ENCODE measurements at regions not wholly inside any gene's neighbourhood (a gene's known extent, or its start where the extent isn't known, plus 50 kb on each side); places are given as distances from the start of the nearest gene placed in this dataset.

DNA sequence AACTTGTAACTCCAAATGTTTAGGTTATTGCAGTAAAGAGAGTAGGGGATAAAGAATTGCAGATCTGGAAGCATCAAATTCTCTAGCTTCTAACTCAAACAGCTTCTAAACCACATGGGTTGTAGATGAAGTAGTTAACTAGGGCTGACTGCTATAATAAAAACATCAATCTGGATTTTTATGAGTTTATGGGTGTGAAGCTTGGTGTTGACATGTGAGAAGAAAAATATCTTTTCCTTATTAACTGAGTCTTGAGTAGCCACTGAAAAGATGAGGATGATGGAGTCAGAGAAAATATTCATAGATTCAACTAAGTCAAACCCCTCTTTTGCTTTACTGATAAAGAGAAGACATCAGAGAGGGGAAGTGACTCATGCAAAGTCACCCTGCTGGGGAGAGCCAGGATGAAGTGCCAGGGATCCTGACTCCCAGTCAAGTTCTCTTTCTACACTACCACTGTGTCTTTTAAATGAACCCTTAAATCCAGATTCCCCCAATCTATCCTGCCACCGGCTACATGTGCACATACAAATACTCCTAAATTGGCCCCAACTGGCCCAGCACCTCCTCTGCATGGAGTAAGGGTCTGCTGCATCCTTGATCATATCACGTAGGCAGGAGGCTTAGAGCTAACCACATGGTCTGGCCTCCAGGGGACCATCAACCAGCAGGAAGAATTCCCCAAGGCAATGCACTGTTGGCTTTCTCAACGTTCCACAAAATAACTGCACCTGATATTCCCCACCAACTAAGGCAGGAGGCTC, 264.0 kb upstream of the CCL2 start:
- Histone ChIP-seq H3K4me1 (ENCODE audit: control insufficient read depth, insufficient read depth, low read length, unreplicated experiment) (no peaks in the 10 kb centered on the region), H3K79me2 (ENCODE audit: control insufficient read depth, insufficient read depth, low read length, unreplicated experiment) (no peaks in the 10 kb centered on the region), H2AFZ (ENCODE audit: low read length, unreplicated experiment) (no peak overlapping the region), H3K36me3 (ENCODE audit: insufficient read depth, low read length) (no peaks in the 10 kb centered on the region), H3K27ac (ENCODE audit: low read depth, low read length) (no peak overlapping the region), H3K27me3 (ENCODE audit: insufficient read depth, low read length) (no peaks in the 10 kb centered on the region), H3K4me3 (ENCODE audit: low read depth, low read length) (no peak overlapping the region)

- H2AFZ ChIP-seq (ENCODE audit: low read length, unreplicated experiment) = no peak overlapping the region
- H3K27me3 ChIP-seq (ENCODE audit: insufficient read depth, low read length) = no peaks in the 10 kb centered on the region
- no peaks in the 10 kb centered on the region for H3K79me2 ChIP-seq (ENCODE audit: control insufficient read depth, insufficient read depth, low read length, unreplicated experiment)
- H3K36me3 ChIP-seq (ENCODE audit: insufficient read depth, low read length) = no peaks in the 10 kb centered on the region
- H3K4me1 ChIP-seq (ENCODE audit: control insufficient read depth, insufficient read depth, low read length, unreplicated experiment) = no peaks in the 10 kb centered on the region
- no peak overlapping the region for H3K4me3 ChIP-seq (ENCODE audit: low read depth, low read length)
- H3K27ac ChIP-seq (ENCODE audit: low read depth, low read length) = no peak overlapping the region
These were observed 263.0 kb upstream of the CCL2 start for GRCh38 chr17:33992113-33992512.

DNA sequence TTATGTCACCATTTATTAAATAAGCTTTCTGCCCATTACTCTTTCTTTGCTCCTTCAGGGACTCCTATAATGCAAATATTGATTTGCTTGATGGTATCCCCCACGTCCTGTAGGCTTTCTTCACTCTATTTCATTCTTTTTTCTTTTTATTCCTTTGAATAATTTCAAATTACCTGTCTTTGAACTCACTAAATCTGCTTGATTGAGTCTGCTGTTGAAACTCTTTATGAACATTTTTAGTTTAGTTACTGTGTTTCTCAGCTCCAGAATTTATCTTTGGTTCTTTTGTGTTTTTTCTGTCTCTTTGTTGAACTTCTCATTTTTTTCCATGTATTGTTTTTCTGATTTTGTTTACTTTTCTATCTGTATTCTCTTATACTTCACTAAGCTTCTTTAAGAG, 254.4 kb upstream of the CCL2 start:
- no peaks in the 10 kb centered on the region for H3K4me1 ChIP-seq (ENCODE audit: control insufficient read depth, insufficient read depth, low read length, unreplicated experiment)
- H3K27me3 ChIP-seq (ENCODE audit: insufficient read depth, low read length) = no peaks in the 10 kb centered on the region
- H3K79me2 ChIP-seq (ENCODE audit: control insufficient read depth, insufficient read depth, low read length, unreplicated experiment) = no peaks in the 10 kb centered on the region
- H3K4me3 ChIP-seq (ENCODE audit: low read depth, low read length) = no peak overlapping the region
- H2AFZ ChIP-seq (ENCODE audit: low read length, unreplicated experiment) = no peak overlapping the region
- no peak overlapping the region for H3K27ac ChIP-seq (ENCODE audit: low read depth, low read length)
- H3K36me3 ChIP-seq (ENCODE audit: insufficient read depth, low read length) = no peaks in the 10 kb centered on the region

GRCh38 chr17:34001246-34001645, 253.8 kb upstream of the CCL2 start:
- Histone ChIP-seq H3K36me3 (ENCODE audit: insufficient read depth, low read length) (no peaks in the 10 kb centered on the region), H3K27ac (ENCODE audit: low read depth, low read length) (no peak overlapping the region), H3K4me1 (ENCODE audit: control insufficient read depth, insufficient read depth, low read length, unreplicated experiment) (no peaks in the 10 kb centered on the region), H3K4me3 (ENCODE audit: low read depth, low read length) (no peak overlapping the region), H3K27me3 (ENCODE audit: insufficient read depth, low read length) (no peaks in the 10 kb centered on the region), H3K79me2 (ENCODE audit: control insufficient read depth, insufficient read depth, low read length, unreplicated experiment) (no peaks in the 10 kb centered on the region), H2AFZ (ENCODE audit: low read length, unreplicated experiment) (no peak overlapping the region)

DNA sequence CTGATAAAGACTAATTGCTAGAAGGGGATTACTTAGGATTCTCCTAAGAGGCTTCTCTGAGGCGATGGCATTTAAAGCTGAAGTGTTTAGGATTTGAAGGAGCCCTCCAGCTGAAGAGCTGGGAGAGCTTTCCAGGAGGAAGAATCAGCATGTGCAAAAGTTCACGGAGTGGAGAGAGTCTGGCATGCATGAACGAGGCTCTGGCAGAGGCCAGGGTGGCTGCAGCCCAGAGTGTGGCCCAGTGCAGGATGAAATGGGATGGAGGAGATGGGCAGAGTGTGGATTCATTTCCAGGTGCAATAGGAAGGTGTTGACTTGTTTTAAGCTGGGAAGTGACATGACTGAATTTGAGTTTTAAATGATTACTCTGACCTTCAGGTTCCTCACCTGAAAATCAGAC, 249.0 kb upstream of the CCL2 start:
- Histone ChIP-seq H2AFZ (ENCODE audit: low read length, unreplicated experiment) (no peak overlapping the region), H3K4me1 (ENCODE audit: control insufficient read depth, insufficient read depth, low read length, unreplicated experiment) (no peaks in the 10 kb centered on the region), H3K27ac (ENCODE audit: low read depth, low read length) (no peak overlapping the region)

GRCh38 chr17:34008125-34008524, 247.0 kb upstream of the CCL2 start:
- Histone ChIP-seq H3K79me2 (ENCODE audit: control insufficient read depth, insufficient read depth, low read length, unreplicated experiment) (no peaks in the 10 kb centered on the region), H3K36me3 (ENCODE audit: insufficient read depth, low read length) (no peaks in the 10 kb centered on the region), H2AFZ (ENCODE audit: low read length, unreplicated experiment) (no peak overlapping the region), H3K4me3 (ENCODE audit: low read depth, low read length) (no peak overlapping the region), H3K4me1 (ENCODE audit: control insufficient read depth, insufficient read depth, low read length, unreplicated experiment) (no peaks in the 10 kb centered on the region), H3K27me3 (ENCODE audit: insufficient read depth, low read length) (no peaks in the 10 kb centered on the region), H3K27ac (ENCODE audit: low read depth, low read length) (no peak overlapping the region)

More for the DNA sequence above, 249.0 kb upstream of the CCL2 start:
- Histone ChIP-seq H3K79me2 (ENCODE audit: control insufficient read depth, insufficient read depth, low read length, unreplicated experiment) (no peaks in the 10 kb centered on the region), H3K27me3 (ENCODE audit: insufficient read depth, low read length) (no peaks in the 10 kb centered on the region), H3K4me3 (ENCODE audit: low read depth, low read length) (no peak overlapping the region), H3K36me3 (ENCODE audit: insufficient read depth, low read length) (no peaks in the 10 kb centered on the region)

GRCh38 chr17:34009912-34010311, 245.2 kb upstream of the CCL2 start:
- Histone ChIP-seq H3K27me3 (ENCODE audit: insufficient read depth, low read length) (no peaks in the 10 kb centered on the region), H2AFZ (ENCODE audit: low read length, unreplicated experiment) (no peak overlapping the region), H3K79me2 (ENCODE audit: control insufficient read depth, insufficient read depth, low read length, unreplicated experiment) (no peaks in the 10 kb centered on the region), H3K36me3 (ENCODE audit: insufficient read depth, low read length) (no peaks in the 10 kb centered on the region), H3K27ac (ENCODE audit: low read depth, low read length) (no peak overlapping the region), H3K4me1 (ENCODE audit: control insufficient read depth, insufficient read depth, low read length, unreplicated experiment) (no peaks in the 10 kb centered on the region), H3K4me3 (ENCODE audit: low read depth, low read length) (no peak overlapping the region)

- Histone ChIP-seq H3K27me3 (ENCODE audit: insufficient read depth, low read length) (no peaks in the 10 kb centered on the region), H3K4me3 (ENCODE audit: low read depth, low read length) (no peak overlapping the region), H3K4me1 (ENCODE audit: control insufficient read depth, insufficient read depth, low read length, unreplicated experiment) (no peaks in the 10 kb centered on the region), H3K27ac (ENCODE audit: low read depth, low read length) (no peak overlapping the region), H2AFZ (ENCODE audit: low read length, unreplicated experiment) (no peak overlapping the region), H3K36me3 (ENCODE audit: insufficient read depth, low read length) (no peaks in the 10 kb centered on the region), H3K79me2 (ENCODE audit: control insufficient read depth, insufficient read depth, low read length, unreplicated experiment) (no peaks in the 10 kb centered on the region)
These were observed 244.6 kb upstream of the CCL2 start for GRCh38 chr17:34010534-34010933.

- H3K79me2 ChIP-seq (ENCODE audit: control insufficient read depth, insufficient read depth, low read length, unreplicated experiment) = no peaks in the 10 kb centered on the region
- H3K36me3 ChIP-seq (ENCODE audit: insufficient read depth, low read length) = no peaks in the 10 kb centered on the region
- H3K27me3 ChIP-seq (ENCODE audit: insufficient read depth, low read length) = no peaks in the 10 kb centered on the region
- H3K4me1 ChIP-seq (ENCODE audit: control insufficient read depth, insufficient read depth, low read length, unreplicated experiment) = no peaks in the 10 kb centered on the region
- H3K27ac ChIP-seq (ENCODE audit: low read depth, low read length) = no peak overlapping the region
- no peak overlapping the region for H2AFZ ChIP-seq (ENCODE audit: low read length, unreplicated experiment)
- no peak overlapping the region for H3K4me3 ChIP-seq (ENCODE audit: low read depth, low read length)
These were observed 243.5 kb upstream of the CCL2 start for GRCh38 chr17:34011599-34011998.

DNA sequence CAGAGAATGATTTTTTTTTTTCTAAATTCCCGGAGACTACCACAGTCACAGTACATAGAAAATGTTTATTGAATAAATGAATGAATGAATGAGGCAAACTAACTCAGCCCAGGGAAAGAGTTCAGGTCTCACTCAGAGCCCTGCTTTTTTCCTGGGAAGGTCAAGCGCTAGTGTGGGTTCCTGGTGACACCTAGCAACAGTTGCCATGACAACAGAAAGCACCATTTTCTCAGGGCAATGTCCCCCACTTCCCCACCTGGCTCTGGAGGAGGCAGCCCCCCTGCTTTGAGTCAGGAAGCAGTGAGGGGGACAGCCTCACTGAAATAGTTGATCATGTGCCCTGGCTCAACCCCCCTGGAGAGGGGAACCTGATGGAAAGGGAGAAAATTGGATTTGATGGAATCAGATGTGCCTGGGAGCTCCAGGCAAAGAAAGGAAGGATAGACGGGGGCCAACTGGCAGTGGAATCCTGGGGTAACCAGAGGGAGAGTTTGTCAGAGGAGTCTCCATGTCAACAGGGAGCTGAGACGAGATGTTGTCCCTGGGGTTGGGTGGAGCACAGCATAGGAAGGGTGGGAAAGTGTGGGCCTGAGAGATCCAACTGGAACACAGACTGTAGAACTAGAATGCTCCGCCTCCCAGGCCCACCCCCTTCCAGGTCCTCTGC, 242.2 kb upstream of the CCL2 start:
- H3K4me1 ChIP-seq (ENCODE audit: control insufficient read depth, insufficient read depth, low read length, unreplicated experiment) = no peaks in the 10 kb centered on the region
- H3K4me3 ChIP-seq (ENCODE audit: low read depth, low read length) = no peak overlapping the region
- no peak overlapping the region for H2AFZ ChIP-seq (ENCODE audit: low read length, unreplicated experiment)
- no peaks in the 10 kb centered on the region for H3K27me3 ChIP-seq (ENCODE audit: insufficient read depth, low read length)
- H3K79me2 ChIP-seq (ENCODE audit: control insufficient read depth, insufficient read depth, low read length, unreplicated experiment) = no peaks in the 10 kb centered on the region
- H3K27ac ChIP-seq (ENCODE audit: low read depth, low read length) = no peak overlapping the region
- no peaks in the 10 kb centered on the region for H3K36me3 ChIP-seq (ENCODE audit: insufficient read depth, low read length)

DNA sequence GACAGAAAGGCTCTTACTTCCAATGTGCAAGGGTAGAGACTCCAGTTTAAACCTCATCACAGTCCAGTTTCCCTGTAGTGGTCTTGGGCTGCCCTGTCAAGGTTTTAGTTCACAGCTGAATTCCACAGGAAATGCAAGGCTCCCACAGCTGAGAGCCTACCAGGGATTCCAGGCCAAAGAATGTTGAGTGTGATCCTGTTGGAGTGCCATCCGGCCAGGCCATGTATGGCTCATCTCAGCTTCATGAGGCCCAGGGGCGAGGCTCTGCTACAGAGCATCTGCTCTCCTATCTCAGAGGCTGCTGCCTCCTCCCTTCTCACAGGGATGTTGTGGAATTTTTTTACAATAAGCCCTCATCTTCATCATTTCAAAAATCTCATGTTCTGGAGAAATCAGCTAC, 239.8 kb upstream of the CCL2 start:
- no peaks in the 10 kb centered on the region for H3K27me3 ChIP-seq (ENCODE audit: insufficient read depth, low read length)
- H3K27ac ChIP-seq (ENCODE audit: low read depth, low read length) = no peak overlapping the region
- H2AFZ ChIP-seq (ENCODE audit: low read length, unreplicated experiment) = no peak overlapping the region
- no peaks in the 10 kb centered on the region for H3K36me3 ChIP-seq (ENCODE audit: insufficient read depth, low read length)
- H3K79me2 ChIP-seq (ENCODE audit: control insufficient read depth, insufficient read depth, low read length, unreplicated experiment) = no peaks in the 10 kb centered on the region
- no peak overlapping the region for H3K4me3 ChIP-seq (ENCODE audit: low read depth, low read length)
- H3K4me1 ChIP-seq (ENCODE audit: control insufficient read depth, insufficient read depth, low read length, unreplicated experiment) = no peaks in the 10 kb centered on the region
